H9 (cell line): ENCODE measurements at regions not wholly inside any gene's neighbourhood (a gene's known extent, or its start where the extent isn't known, plus 50 kb on each side); places are given as distances from the start of the nearest gene placed in this dataset.

Experiments used
- DNase-seq: peaks from one replicate; pipeline ENCODE4 v3.0.0-alpha.2; 2017
- H2AFZ ChIP-seq: one replicate; pipeline ENCODE4 v1.6.1; 2013; ENCODE audit warnings: mild to moderate bottlenecking, low read length, control low read depth, moderate library complexity
- H2AK5ac ChIP-seq: 2 replicates; pipeline ENCODE4 v1.6.1; 2013; ENCODE audit warnings: low read length, control low read depth, mixed read lengths; ENCODE audit not compliant: insufficient read length
- H2BK120ac ChIP-seq: one replicate; pipeline ENCODE4 v1.6.1; 2013; ENCODE audit warnings: low read depth, mild to moderate bottlenecking, low read length, control low read depth, inconsistent platforms; ENCODE audit not compliant: poor library complexity, severe bottlenecking
- H2BK12ac ChIP-seq: 2 replicates; pipeline ENCODE4 v1.6.1; 2013; ENCODE audit warnings: low read length, control low read depth, mixed read lengths, low read depth; ENCODE audit not compliant: insufficient read length
- H2BK15ac ChIP-seq: 2 replicates; pipeline ENCODE4 v1.6.1; 2013; ENCODE audit warnings: low read depth, low read length, control low read depth
- H2BK20ac ChIP-seq: one replicate; pipeline ENCODE4 v1.6.1; 2013; ENCODE audit warnings: low read depth, mild to moderate bottlenecking, low read length, control low read depth, inconsistent platforms; ENCODE audit not compliant: poor library complexity, severe bottlenecking
- H2BK5ac ChIP-seq: 2 replicates; pipeline ENCODE4 v1.6.1; 2013; ENCODE audit warnings: low read length, control low read depth, mixed read lengths; ENCODE audit not compliant: insufficient read length
- H3K14ac ChIP-seq: 2 replicates; pipeline ENCODE4 v1.6.1; 2013; ENCODE audit warnings: low read length, control low read depth; ENCODE audit not compliant: insufficient read depth
- H3K18ac ChIP-seq: 2 replicates; pipeline ENCODE4 v1.6.1; 2013; ENCODE audit warnings: low read depth, mild to moderate bottlenecking, mixed read lengths, low read length, control low read depth; ENCODE audit not compliant: insufficient read length
- H3K23ac ChIP-seq: 2 replicates; pipeline ENCODE4 v1.6.1; 2013; ENCODE audit warnings: low read length, control low read depth, mixed read lengths, low read depth; ENCODE audit not compliant: insufficient read length
- H3K23me2 ChIP-seq: 2 replicates; pipeline ENCODE4 v1.6.1; 2013; ENCODE audit warnings: low read depth, mild to moderate bottlenecking, mixed read lengths, low read length, control low read depth; ENCODE audit not compliant: insufficient read length, poor library complexity, severe bottlenecking
- H3K27ac ChIP-seq: 2 replicates; pipeline ENCODE4 v1.5.1; 2013; ENCODE audit warnings: low read length, control low read depth, mixed read lengths, low read depth; ENCODE audit not compliant: insufficient read length
- H3K27me3 ChIP-seq: 2 replicates; pipeline ENCODE4 v1.6.1; 2013; ENCODE audit warnings: low read length, control low read depth, inconsistent platforms; ENCODE audit not compliant: insufficient read depth
- H3K4ac ChIP-seq: 2 replicates; pipeline ENCODE4 v1.6.1; 2013; ENCODE audit warnings: low read depth, mild to moderate bottlenecking, control low read depth, inconsistent platforms, low read length, moderate library complexity
- H3K4me1 ChIP-seq: 2 replicates; pipeline ENCODE4 v1.6.1; 2013; ENCODE audit warnings: low read length, control low read depth, inconsistent platforms; ENCODE audit not compliant: insufficient read depth
- H3K4me2 ChIP-seq: 2 replicates; pipeline ENCODE4 v1.6.1; 2013; ENCODE audit warnings: low read length, control low read depth, mixed read lengths; ENCODE audit not compliant: insufficient read length, insufficient read depth
- H3K56ac ChIP-seq: 2 replicates; pipeline ENCODE4 v1.6.1; 2013; ENCODE audit warnings: low read depth, mild to moderate bottlenecking, mixed read lengths, low read length, control low read depth; ENCODE audit not compliant: insufficient read length
- H3K79me1 ChIP-seq: 2 replicates; pipeline ENCODE4 v1.6.1; 2013; ENCODE audit warnings: low read depth, mild to moderate bottlenecking, moderate library complexity, low read length, control low read depth, inconsistent platforms; ENCODE audit not compliant: insufficient read depth, poor library complexity, severe bottlenecking
- H3K79me2 ChIP-seq: 2 replicates; pipeline ENCODE4 v1.6.1; 2013; ENCODE audit warnings: low read length, control low read depth, inconsistent platforms; ENCODE audit not compliant: insufficient read depth
- H3K9ac ChIP-seq: 2 replicates; pipeline ENCODE4 v1.6.1; 2013; ENCODE audit warnings: low read length, control low read depth, mixed read lengths; ENCODE audit not compliant: insufficient read length; ENCODE audit errors: extremely low read depth
- H3K9me3 ChIP-seq: one replicate; pipeline ENCODE4 v1.6.1; 2013; ENCODE audit warnings: low read depth, low read length, inconsistent platforms; ENCODE audit not compliant: control insufficient read depth
- H3T11ph ChIP-seq: one replicate; pipeline ENCODE4 v1.6.1; 2013; ENCODE audit warnings: mild to moderate bottlenecking, low read length, control low read depth, inconsistent platforms
- H4K20me1 ChIP-seq: one replicate; pipeline ENCODE4 v1.6.1; 2013; ENCODE audit not compliant: control insufficient read depth, insufficient read length, insufficient read depth
- H4K5ac ChIP-seq: 2 replicates; pipeline ENCODE4 v1.6.1; 2013; ENCODE audit warnings: low read depth, mild to moderate bottlenecking, mixed read lengths, low read length, control low read depth; ENCODE audit not compliant: insufficient read length
- H4K8ac ChIP-seq: replicated peaks from 2 replicates; pipeline ENCODE4 v1.6.1; 2013; ENCODE audit warnings: low read length, control low read depth, mixed read lengths, low read depth; ENCODE audit not compliant: insufficient read length
- H4K91ac ChIP-seq: 2 replicates; pipeline ENCODE4 v1.6.1; 2013; ENCODE audit warnings: low read depth, mild to moderate bottlenecking, moderate library complexity, mixed read lengths, low read length, control low read depth; ENCODE audit not compliant: insufficient read length
- H3K27ac Mint-ChIP-seq, 3 experiments: 2 replicates in 2 of 3; 3 replicates in 1 of 3; pipeline ENCODE4 v1.8.0; 2020 to 2021; ENCODE audit warnings: mixed read lengths in 3 of 3, mild to moderate bottlenecking in 1 of 3, moderate library complexity in 1 of 3
- H3K27me3 Mint-ChIP-seq: 2 replicates; pipeline ENCODE4 v1.8.0; 2021; ENCODE audit warnings: low read depth, mild to moderate bottlenecking, moderate library complexity, mixed read lengths
- H3K36me3 Mint-ChIP-seq, 3 experiments: 2 replicates in 2 of 3; 3 replicates in 1 of 3; pipeline ENCODE4 v1.8.0; 2020 to 2021; ENCODE audit warnings: low read depth in 3 of 3, mixed read lengths in 3 of 3; ENCODE audit not compliant: insufficient read depth in 1 of 3
- H3K4me1 Mint-ChIP-seq, 2 experiments: 2 replicates each; pipeline ENCODE4 v1.8.0; 2020; ENCODE audit warnings: mixed read lengths in 2 of 2
- H3K4me3 Mint-ChIP-seq, 2 experiments: 2 replicates in 1 of 2; 3 replicates in 1 of 2; pipeline ENCODE4 v1.8.0; 2020 to 2021; ENCODE audit warnings: mild to moderate bottlenecking in 2 of 2, mixed read lengths in 2 of 2, moderate library complexity in 1 of 2
- H3K9me3 Mint-ChIP-seq, 2 experiments: 2 replicates in 1 of 2; 3 replicates in 1 of 2; pipeline ENCODE4 v1.8.0; 2020; ENCODE audit warnings: mild to moderate bottlenecking in 2 of 2, mixed read lengths in 2 of 2, moderate library complexity in 1 of 2
- CTCF ChIP-seq: fragments of 200-600 bp; sonication (generic); conservative IDR thresholded peaks from 3 replicates; pipeline ENCODE4 v1.8.0; 2021; ENCODE audit warnings: antibody characterized with exemption, mild to moderate bottlenecking
- WGBS: extraction: QIAGEN DNeasy Blood & Tissue Kit; methylation state at CpG from one replicate; pipeline ENCODE4 v1.1.7; 2013; ENCODE audit warnings: missing lambda C conversion rate, low lambda C conversion rate, mixed read lengths; ENCODE audit not compliant: insufficient read length; ENCODE audit errors: extremely low coverage; 5-methylcytosine and 5-hydroxymethylcytosine counted together

DNA sequence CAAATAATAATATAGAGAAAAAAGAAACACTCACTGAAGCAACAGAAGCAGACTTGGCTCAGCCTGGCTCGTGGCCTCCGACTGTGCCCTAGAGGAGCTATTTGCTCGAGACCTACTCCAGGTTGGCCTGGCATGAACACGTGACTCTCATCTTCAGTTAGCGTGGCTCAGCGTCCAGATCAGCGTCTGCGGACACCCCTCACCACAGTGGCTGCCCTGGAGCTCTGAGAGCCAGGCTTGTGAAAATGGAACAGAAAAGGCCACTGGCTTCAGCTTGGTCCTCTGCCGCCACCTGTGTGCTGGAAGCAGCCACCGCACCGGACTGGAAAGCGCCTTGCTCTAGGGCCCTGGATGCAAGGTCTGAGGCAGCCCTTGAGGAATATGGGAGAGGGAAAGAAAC is 1184.0 kb upstream of the GYPC start:
- H4K20me1 ChIP-seq, result no peaks in the 10 kb centered on the region
- H3K9ac ChIP-seq, result no peak overlapping the region
- H3K23me2 ChIP-seq, result no peaks in the 10 kb centered on the region
- no peak overlapping the region for H2BK12ac ChIP-seq
- H3K4me1 Mint-ChIP-seq, result peaks cover 0 to 2% of the 10 kb centered on the region in 2 experiments; a peak in 2 of 4 replicates
- H3K27ac ChIP-seq, result no peak overlapping the region
- H3K56ac ChIP-seq, result no peak overlapping the region
- no peak overlapping the region for H2BK5ac ChIP-seq
- H3K4me1 ChIP-seq, result no peaks in the 10 kb centered on the region
- no peaks in the 10 kb centered on the region for H3K79me2 ChIP-seq
- H3K14ac ChIP-seq, result no peak overlapping the region
- H3K27me3 ChIP-seq, result no peaks in the 10 kb centered on the region
- no peaks in the 10 kb centered on the region for H3K9me3 ChIP-seq
- no peak overlapping the region for H3K4me2 ChIP-seq
- H3K36me3 Mint-ChIP-seq, result peaks cover 0 to 17% (median 6%) of the 10 kb centered on the region in 3 experiments; a peak in 4 of 7 replicates
- no peak overlapping the region for H2BK15ac ChIP-seq
- no peak overlapping the region for H3K4ac ChIP-seq
- H3K79me1 ChIP-seq, result no peaks in the 10 kb centered on the region
- H2AK5ac ChIP-seq, result no peak overlapping the region
- H3K27ac Mint-ChIP-seq, result peak overlapping the region in 2 of 3 experiments; percentile 78 to 85; a peak in 2 of 7 replicates
- H2AFZ ChIP-seq, result no peak overlapping the region
- no peak overlapping the region for H4K5ac ChIP-seq
- H3K18ac ChIP-seq, result no peak overlapping the region
- no peaks in the 10 kb centered on the region for H3K27me3 Mint-ChIP-seq
- no peak overlapping the region for H3T11ph ChIP-seq
- H3K9me3 Mint-ChIP-seq, result peaks cover 14 to 18% of the 10 kb centered on the region in 2 experiments; a peak in 4 of 5 replicates
- peak; percentile 85 for TF ChIP-seq CTCF
- peak; percentile 87 for DNase-seq
- H2BK20ac ChIP-seq, result no peak overlapping the region
- H3K23ac ChIP-seq, result no peak overlapping the region
- no peak overlapping the region for H4K91ac ChIP-seq
- no peak overlapping the region for H3K4me3 Mint-ChIP-seq
- H2BK120ac ChIP-seq, result no peak overlapping the region
- no peak overlapping the region for H4K8ac ChIP-seq
- WGBS, result no CpG with 5 or more reads among the region's 12 CpGs
